Activated B cell treated with CpG ODN at 0.5 μM for 24 hours (primary cell): ENCODE measurements at regions not wholly inside any gene's neighbourhood (a gene's known extent, or its start where the extent isn't known, plus 50 kb on each side); places are given as distances from the start of the nearest gene placed in this dataset.
"Not testable (repeated sequence)": the region's sequence is repeated elsewhere in the genome, so short reads cannot be mapped to it uniquely, and the experiment has no call there.

ENCODE experiments used
- ATAC-seq: fragments of 200-7000 bp; cut with Tn5 transposase; one replicate; pipeline ENCODE4 v1.10.0; 2021; ENCODE audit warnings: low read depth, mild to moderate bottlenecking, moderate library complexity
- CTCF ChIA-PET: fragments of 350-600 bp; sonication (Branson Sonifier 250); formaldehyde crosslinking; loops from one replicate; lab custom pipeline; 2021; ENCODE audit warnings: antibody characterized with exemption; lab: Charles Lee
- POLR2A ChIA-PET: fragments of 350-600 bp; sonication (Branson Sonifier 250); formaldehyde crosslinking; loops from one replicate; lab custom pipeline; 2021; ENCODE audit warnings: antibody characterized with exemption; lab: Charles Lee
- DNase-seq: peaks from one replicate; pipeline ENCODE4 v3.0.0; 2022
- H3K27ac Mint-ChIP-seq: one replicate; pipeline ENCODE4 v1.8.0; 2020; ENCODE audit warnings: mixed read lengths
- H3K27me3 Mint-ChIP-seq: one replicate; pipeline ENCODE4 v1.8.0; 2021; ENCODE audit warnings: mixed read lengths
- H3K36me3 Mint-ChIP-seq: one replicate; pipeline ENCODE4 v1.8.0; 2021; ENCODE audit warnings: low read depth, mixed read lengths
- H3K4me1 Mint-ChIP-seq: one replicate; pipeline ENCODE4 v1.8.0; 2021; ENCODE audit warnings: mixed read lengths
- H3K4me3 Mint-ChIP-seq: one replicate; pipeline ENCODE4 v1.8.0; 2020; ENCODE audit warnings: mild to moderate bottlenecking, mixed read lengths
- H3K9me3 Mint-ChIP-seq: one replicate; pipeline ENCODE4 v1.8.0; 2020; ENCODE audit warnings: mixed read lengths
- CTCF ChIP-seq: fragments of 200-600 bp; IDR thresholded peaks from one replicate; pipeline ENCODE4 v1.8.0; 2022; ENCODE audit warnings: antibody characterized with exemption, mild to moderate bottlenecking
- intact Hi-C: fragments of 100-400 bp; cut with micrococcal nuclease; formaldehyde crosslinking; loops from one replicate; pipeline ENCODE4 v1.15.1; 2024

- ChIA-PET POLR2A (no interaction called here), CTCF (no interaction called here)
- intact Hi-C loops, result no loop called here
- Mint-ChIP-seq H3K9me3 (peaks cover 5% of the 10 kb centered on the region), H3K27me3 (no peaks in the 10 kb centered on the region), H3K36me3 (no peaks in the 10 kb centered on the region), H3K4me1 (no peaks in the 10 kb centered on the region), H3K27ac (no peak overlapping the region), H3K4me3 (no peak overlapping the region)
- no peak for ATAC-seq
- TF ChIP-seq CTCF, result no peak
- DNase-seq, result no peak
Measured at GRCh38 chr13:18232994-18233782, 948.4 kb downstream of the TUBA3C start.

GRCh38 chr13:18232298-18232993 lies 949.2 kb downstream of the TUBA3C start:
- H3K27me3 Mint-ChIP-seq, result no peaks in the 10 kb centered on the region
- H3K9me3 Mint-ChIP-seq, result peaks cover 7% of the 10 kb centered on the region
- DNase-seq (no peak), ATAC-seq (no peak)
- TF ChIP-seq CTCF, result no peak
- no peak overlapping the region for H3K4me3 Mint-ChIP-seq
- no peaks in the 10 kb centered on the region for H3K36me3 Mint-ChIP-seq
- ChIA-PET CTCF (no interaction called here), POLR2A (no interaction called here)
- intact Hi-C loops, result no loop called here
- no peaks in the 10 kb centered on the region for H3K4me1 Mint-ChIP-seq
- H3K27ac Mint-ChIP-seq, result no peak overlapping the region

GRCh38 chr13:18224411-18224810 lies 957.2 kb downstream of the TUBA3C start:
- H3K36me3 Mint-ChIP-seq, DNase-seq, ATAC-seq, H3K27me3 Mint-ChIP-seq, H3K27ac Mint-ChIP-seq, H3K4me3 Mint-ChIP-seq, H3K4me1 Mint-ChIP-seq, intact Hi-C loops, POLR2A ChIA-PET, CTCF ChIA-PET: not testable (repeated sequence)
- H3K9me3 Mint-ChIP-seq, result peaks cover 11% of the 10 kb centered on the region

- intact Hi-C loops, result not testable (repeated sequence)
Measured at GRCh38 chr13:18214689-18215088, 966.9 kb downstream of the TUBA3C start.

GRCh38 chr13:18213511-18213910 lies 968.1 kb downstream of the TUBA3C start:
- H3K4me3 Mint-ChIP-seq, H3K36me3 Mint-ChIP-seq, H3K27ac Mint-ChIP-seq, ATAC-seq, H3K9me3 Mint-ChIP-seq, POLR2A ChIA-PET, H3K27me3 Mint-ChIP-seq, DNase-seq, H3K4me1 Mint-ChIP-seq, intact Hi-C loops, CTCF ChIA-PET: not testable (repeated sequence)

More at GRCh38 chr13:18214689-18215088, 966.9 kb downstream of the TUBA3C start:
- peaks cover 10% of the 10 kb centered on the region for H3K9me3 Mint-ChIP-seq
- H3K36me3 Mint-ChIP-seq, POLR2A ChIA-PET, H3K27me3 Mint-ChIP-seq, H3K4me1 Mint-ChIP-seq, H3K27ac Mint-ChIP-seq, DNase-seq, H3K4me3 Mint-ChIP-seq, ATAC-seq, CTCF ChIA-PET: not testable (repeated sequence)

- Mint-ChIP-seq H3K27ac (no peak overlapping the region), H3K27me3 (no peaks in the 10 kb centered on the region), H3K4me1 (no peaks in the 10 kb centered on the region), H3K36me3 (no peaks in the 10 kb centered on the region), H3K9me3 (peaks cover 8% of the 10 kb centered on the region), H3K4me3 (no peak overlapping the region)
- CTCF ChIA-PET, result no interaction called here
- ATAC-seq (no peak), DNase-seq (no peak)
- TF ChIP-seq CTCF, result no peak
- POLR2A ChIA-PET, result no interaction called here
- intact Hi-C loops, result no loop called here
Measured at GRCh38 chr13:18212873-18213272, 968.8 kb downstream of the TUBA3C start.

GRCh38 chr13:18211752-18212560 lies 969.7 kb downstream of the TUBA3C start:
- peak; percentile 66 for ATAC-seq
- H3K27me3 Mint-ChIP-seq, H3K4me1 Mint-ChIP-seq, POLR2A ChIA-PET, H3K9me3 Mint-ChIP-seq, CTCF ChIA-PET, DNase-seq, H3K4me3 Mint-ChIP-seq, H3K36me3 Mint-ChIP-seq, intact Hi-C loops: not testable (repeated sequence)
- peak overlapping the region; percentile 0 for H3K27ac Mint-ChIP-seq

- DNase-seq, H3K27ac Mint-ChIP-seq, POLR2A ChIA-PET, H3K4me1 Mint-ChIP-seq, H3K36me3 Mint-ChIP-seq, H3K4me3 Mint-ChIP-seq, intact Hi-C loops, ATAC-seq, H3K27me3 Mint-ChIP-seq, CTCF ChIA-PET, H3K9me3 Mint-ChIP-seq: not testable (repeated sequence)
Measured at GRCh38 chr13:18204614-18205178, 976.9 kb downstream of the TUBA3C start.

GRCh38 chr13:18195365-18195678 lies 986.3 kb downstream of the TUBA3C start:
- DNase-seq, intact Hi-C loops, H3K27ac Mint-ChIP-seq, H3K4me3 Mint-ChIP-seq, CTCF ChIA-PET, ATAC-seq, H3K36me3 Mint-ChIP-seq, POLR2A ChIA-PET, H3K27me3 Mint-ChIP-seq, H3K4me1 Mint-ChIP-seq: not testable (repeated sequence)
- H3K9me3 Mint-ChIP-seq, result peaks cover 14% of the 10 kb centered on the region
